ENCODE measurements at regions not wholly inside any gene's neighbourhood (a gene's known extent, or its start where the extent isn't known, plus 50 kb on each side); places are given as distances from the start of the nearest gene placed in this dataset.

- Histone ChIP-seq H3K27ac (no peak overlapping the region), H3K4me1 (no peaks in the 10 kb centered on the region), H3K9me3 (no peaks in the 10 kb centered on the region), H3K36me3 (no peaks in the 10 kb centered on the region), H3K4me3 (no peak overlapping the region), H3K27me3 (no peaks in the 10 kb centered on the region)
- TF ChIP-seq POLR2A (IDR thresholded peaks at IDR 0.05) (no peak), CTCF (IDR thresholded peaks at IDR 0.05) (no peak)
- DNase-seq = no peak
Observed at GRCh38 chr11:23725752-23726151, 771.1 kb upstream of the LUZP2 start.

GRCh38 chr11:23727387-23727786, 769.5 kb upstream of the LUZP2 start:
- DNase-seq = no peak
- Histone ChIP-seq H3K27ac (no peak overlapping the region), H3K27me3 (no peaks in the 10 kb centered on the region), H3K4me3 (no peak overlapping the region), H3K9me3 (no peaks in the 10 kb centered on the region), H3K4me1 (no peaks in the 10 kb centered on the region), H3K36me3 (no peaks in the 10 kb centered on the region)
- TF ChIP-seq CTCF (IDR thresholded peaks at IDR 0.05) (no peak), POLR2A (IDR thresholded peaks at IDR 0.05) (no peak)

- H3K4me1 ChIP-seq = no peaks in the 10 kb centered on the region
- no peak for DNase-seq
- H3K36me3 ChIP-seq = no peaks in the 10 kb centered on the region
- TF ChIP-seq POLR2A (IDR thresholded peaks at IDR 0.05) = no peak
- no peak for TF ChIP-seq CTCF (IDR thresholded peaks at IDR 0.05)
- no peak overlapping the region for H3K27ac ChIP-seq
- H3K4me3 ChIP-seq = no peak overlapping the region
- no peaks in the 10 kb centered on the region for H3K27me3 ChIP-seq
- no peaks in the 10 kb centered on the region for H3K9me3 ChIP-seq
Observed at GRCh38 chr11:23727794-23728193, 769.1 kb upstream of the LUZP2 start.

GRCh38 chr11:23729088-23729487, 767.8 kb upstream of the LUZP2 start:
- no peak overlapping the region for H3K4me3 ChIP-seq
- H3K36me3 ChIP-seq = no peaks in the 10 kb centered on the region
- no peaks in the 10 kb centered on the region for H3K27me3 ChIP-seq
- no peak overlapping the region for H3K27ac ChIP-seq
- no peak for TF ChIP-seq POLR2A (IDR thresholded peaks at IDR 0.05)
- TF ChIP-seq CTCF (IDR thresholded peaks at IDR 0.05) = no peak
- no peaks in the 10 kb centered on the region for H3K4me1 ChIP-seq
- no peaks in the 10 kb centered on the region for H3K9me3 ChIP-seq
- no peak for DNase-seq

GRCh38 chr11:23730307-23730998, 766.4 kb upstream of the LUZP2 start:
- DNase-seq = no peak
- no peaks in the 10 kb centered on the region for H3K27me3 ChIP-seq
- H3K4me1 ChIP-seq = no peaks in the 10 kb centered on the region
- H3K36me3 ChIP-seq = no peaks in the 10 kb centered on the region
- no peak overlapping the region for H3K27ac ChIP-seq
- no peak overlapping the region for H3K4me3 ChIP-seq
- TF ChIP-seq CTCF (IDR thresholded peaks at IDR 0.05) = no peak
- H3K9me3 ChIP-seq = no peaks in the 10 kb centered on the region

GRCh38 chr11:23732026-23732425, 764.8 kb upstream of the LUZP2 start:
- Histone ChIP-seq H3K4me3 (no peak overlapping the region), H3K9me3 (no peaks in the 10 kb centered on the region), H3K27me3 (no peaks in the 10 kb centered on the region), H3K27ac (no peak overlapping the region), H3K36me3 (no peaks in the 10 kb centered on the region), H3K4me1 (no peaks in the 10 kb centered on the region)
- DNase-seq = no peak
- TF ChIP-seq CTCF (IDR thresholded peaks at IDR 0.05) (no peak), POLR2A (IDR thresholded peaks at IDR 0.05) (no peak)
